Activated naive CD4-positive, alpha-beta T cell treated with anti-CD3 and anti-CD28 coated beads for 36 hours (primary cell): ENCODE measurements at regions not wholly inside any gene's neighbourhood (a gene's known extent, or its start where the extent isn't known, plus 50 kb on each side); places are given as distances from the start of the nearest gene placed in this dataset.

Source experiments
- CTCF ChIA-PET: fragments of 350-600 bp; sonication (Branson Sonifier 250); formaldehyde crosslinking; loops from one replicate; lab custom pipeline; 2021; ENCODE audit warnings: antibody characterized with exemption; lab: Charles Lee
- DNase-seq: peaks from one replicate; pipeline ENCODE4 v3.0.0-alpha.2; 2020
- H3K27ac Mint-ChIP-seq: one replicate; pipeline ENCODE4 v1.8.0; 2021; ENCODE audit warnings: mild to moderate bottlenecking, mixed read lengths
- H3K27me3 Mint-ChIP-seq: one replicate; pipeline ENCODE4 v1.8.0; 2021; ENCODE audit warnings: low read depth, mixed read lengths
- H3K36me3 Mint-ChIP-seq: one replicate; pipeline ENCODE4 v1.8.0; 2021; ENCODE audit warnings: low read depth, mixed read lengths
- H3K4me1 Mint-ChIP-seq: one replicate; pipeline ENCODE4 v1.8.0; 2021; ENCODE audit warnings: low read depth, mixed read lengths
- H3K4me3 Mint-ChIP-seq: one replicate; pipeline ENCODE4 v1.8.0; 2021; ENCODE audit warnings: mild to moderate bottlenecking, moderate library complexity, mixed read lengths
- H3K9me3 Mint-ChIP-seq: one replicate; pipeline ENCODE4 v1.8.0; 2021; ENCODE audit warnings: mixed read lengths
- intact Hi-C: fragments of 100-400 bp; cut with micrococcal nuclease; formaldehyde crosslinking; loops from one replicate; pipeline ENCODE4 v1.15.1; 2023

- no peak overlapping the region for H3K4me3 Mint-ChIP-seq
- no peaks in the 10 kb centered on the region for H3K36me3 Mint-ChIP-seq
- CTCF ChIA-PET: no interaction called here
- H3K27me3 Mint-ChIP-seq: no peaks in the 10 kb centered on the region
- no peak for DNase-seq
- H3K27ac Mint-ChIP-seq: no peak overlapping the region
- H3K4me1 Mint-ChIP-seq: no peaks in the 10 kb centered on the region
- peaks cover 6% of the 10 kb centered on the region for H3K9me3 Mint-ChIP-seq
- intact Hi-C loops: no loop called here
Measured at GRCh38 chr1:106502659-106503058, 553.8 kb upstream of the PRMT6 start.

GRCh38 chr1:106515375-106515774 lies 541.1 kb upstream of the PRMT6 start:
- no peaks in the 10 kb centered on the region for H3K27me3 Mint-ChIP-seq
- intact Hi-C loops: no loop called here
- H3K4me3 Mint-ChIP-seq: no peak overlapping the region
- CTCF ChIA-PET: no interaction called here
- no peak overlapping the region for H3K27ac Mint-ChIP-seq
- peaks cover 5% of the 10 kb centered on the region for H3K9me3 Mint-ChIP-seq
- no peaks in the 10 kb centered on the region for H3K4me1 Mint-ChIP-seq
- no peaks in the 10 kb centered on the region for H3K36me3 Mint-ChIP-seq
- no peak for DNase-seq

- Mint-ChIP-seq H3K4me1 (no peaks in the 10 kb centered on the region), H3K27me3 (no peaks in the 10 kb centered on the region), H3K36me3 (no peaks in the 10 kb centered on the region), H3K9me3 (peaks cover 5% of the 10 kb centered on the region), H3K4me3 (no peak overlapping the region), H3K27ac (no peak overlapping the region)
- CTCF ChIA-PET: no interaction called here
- intact Hi-C loops: no loop called here
- no peak for DNase-seq
Measured at GRCh38 chr1:106517224-106517623, 539.2 kb upstream of the PRMT6 start.

- CTCF ChIA-PET: interaction anchor here (0.6 kb wide), 1 partner anchor 381 kb away, joined by 4 read pairs; no protein-coding TSS in a partner anchor
- intact Hi-C loops: no loop called here
- Mint-ChIP-seq H3K27me3 (no peaks in the 10 kb centered on the region), H3K4me3 (no peak overlapping the region), H3K9me3 (peaks cover 10% of the 10 kb centered on the region), H3K36me3 (no peaks in the 10 kb centered on the region), H3K4me1 (no peaks in the 10 kb centered on the region), H3K27ac (no peak overlapping the region)
- no peak for DNase-seq
Measured at GRCh38 chr1:106523497-106523896, 533.0 kb upstream of the PRMT6 start.

GRCh38 chr1:106524631-106525030 lies 531.8 kb upstream of the PRMT6 start:
- H3K27ac Mint-ChIP-seq: no peak overlapping the region
- CTCF ChIA-PET: no interaction called here
- no peak for DNase-seq
- peaks cover 15% of the 10 kb centered on the region for H3K9me3 Mint-ChIP-seq
- intact Hi-C loops: no loop called here
- no peaks in the 10 kb centered on the region for H3K4me1 Mint-ChIP-seq
- no peaks in the 10 kb centered on the region for H3K27me3 Mint-ChIP-seq
- no peak overlapping the region for H3K4me3 Mint-ChIP-seq
- no peaks in the 10 kb centered on the region for H3K36me3 Mint-ChIP-seq

- CTCF ChIA-PET: interaction anchor here (0.6 kb wide), 1 partner anchor 83 kb away, joined by 3 read pairs; no protein-coding TSS in a partner anchor
- H3K27ac Mint-ChIP-seq: no peak overlapping the region
- no peaks in the 10 kb centered on the region for H3K27me3 Mint-ChIP-seq
- H3K36me3 Mint-ChIP-seq: no peaks in the 10 kb centered on the region
- H3K4me3 Mint-ChIP-seq: no peak overlapping the region
- intact Hi-C loops: no loop called here
- DNase-seq: no peak
- H3K9me3 Mint-ChIP-seq: peaks cover 20% of the 10 kb centered on the region
- no peaks in the 10 kb centered on the region for H3K4me1 Mint-ChIP-seq
Measured at GRCh38 chr1:106526650-106527049, 529.8 kb upstream of the PRMT6 start.

GRCh38 chr1:106534612-106535011 lies 521.9 kb upstream of the PRMT6 start:
- H3K27me3 Mint-ChIP-seq: no peaks in the 10 kb centered on the region
- H3K9me3 Mint-ChIP-seq: peaks cover 11% of the 10 kb centered on the region
- H3K36me3 Mint-ChIP-seq: no peaks in the 10 kb centered on the region
- no peaks in the 10 kb centered on the region for H3K4me1 Mint-ChIP-seq
- CTCF ChIA-PET: no interaction called here
- intact Hi-C loops: no loop called here
- H3K4me3 Mint-ChIP-seq: no peak overlapping the region
- DNase-seq: no peak
- no peak overlapping the region for H3K27ac Mint-ChIP-seq

GRCh38 chr1:106536741-106537140 lies 519.7 kb upstream of the PRMT6 start:
- intact Hi-C loops: no loop called here
- no peak overlapping the region for H3K27ac Mint-ChIP-seq
- CTCF ChIA-PET: interaction anchor here (0.6 kb wide), 1 partner anchor 50 kb away, joined by 3 read pairs; no protein-coding TSS in a partner anchor
- H3K4me3 Mint-ChIP-seq: no peak overlapping the region
- no peak for DNase-seq
- no peaks in the 10 kb centered on the region for H3K36me3 Mint-ChIP-seq
- no peaks in the 10 kb centered on the region for H3K27me3 Mint-ChIP-seq
- H3K4me1 Mint-ChIP-seq: no peaks in the 10 kb centered on the region
- peaks cover 11% of the 10 kb centered on the region for H3K9me3 Mint-ChIP-seq

- intact Hi-C loops: no loop called here
- Mint-ChIP-seq H3K27me3 (no peaks in the 10 kb centered on the region), H3K4me1 (no peaks in the 10 kb centered on the region), H3K27ac (no peak overlapping the region), H3K4me3 (no peak overlapping the region), H3K36me3 (no peaks in the 10 kb centered on the region), H3K9me3 (peaks cover 10% of the 10 kb centered on the region)
- DNase-seq: no peak
- CTCF ChIA-PET: no interaction called here
Measured at GRCh38 chr1:106548726-106549125, 507.7 kb upstream of the PRMT6 start.

- Mint-ChIP-seq H3K4me1 (no peaks in the 10 kb centered on the region), H3K9me3 (peaks cover 14% of the 10 kb centered on the region), H3K36me3 (no peaks in the 10 kb centered on the region), H3K27ac (no peak overlapping the region), H3K4me3 (no peak overlapping the region), H3K27me3 (no peaks in the 10 kb centered on the region)
- no peak for DNase-seq
- CTCF ChIA-PET: no interaction called here
- intact Hi-C loops: no loop called here
Measured at GRCh38 chr1:106554294-106554693, 502.2 kb upstream of the PRMT6 start.

GRCh38 chr1:106555571-106555970 lies 500.9 kb upstream of the PRMT6 start:
- H3K4me3 Mint-ChIP-seq: no peak overlapping the region
- DNase-seq: no peak
- no peak overlapping the region for H3K27ac Mint-ChIP-seq
- H3K36me3 Mint-ChIP-seq: no peaks in the 10 kb centered on the region
- H3K27me3 Mint-ChIP-seq: no peaks in the 10 kb centered on the region
- H3K9me3 Mint-ChIP-seq: peaks cover 14% of the 10 kb centered on the region
- H3K4me1 Mint-ChIP-seq: no peaks in the 10 kb centered on the region
- intact Hi-C loops: no loop called here
- CTCF ChIA-PET: no interaction called here

- Mint-ChIP-seq H3K27ac (no peak overlapping the region), H3K36me3 (no peaks in the 10 kb centered on the region), H3K4me1 (no peaks in the 10 kb centered on the region), H3K4me3 (no peak overlapping the region), H3K9me3 (peaks cover 12% of the 10 kb centered on the region), H3K27me3 (no peaks in the 10 kb centered on the region)
- no peak for DNase-seq
- intact Hi-C loops: no loop called here
- CTCF ChIA-PET: no interaction called here
Measured at GRCh38 chr1:106564192-106564591, 492.3 kb upstream of the PRMT6 start.

GRCh38 chr1:106568201-106568974 lies 488.1 kb upstream of the PRMT6 start:
- no peaks in the 10 kb centered on the region for H3K27me3 Mint-ChIP-seq
- H3K36me3 Mint-ChIP-seq: no peaks in the 10 kb centered on the region
- intact Hi-C loops: no loop called here
- DNase-seq: no peak
- CTCF ChIA-PET: no interaction called here
- H3K27ac Mint-ChIP-seq: no peak overlapping the region
- H3K4me3 Mint-ChIP-seq: no peak overlapping the region
- no peaks in the 10 kb centered on the region for H3K4me1 Mint-ChIP-seq
- H3K9me3 Mint-ChIP-seq: peaks cover 6% of the 10 kb centered on the region
